Fibroblast of skin of right biceps (primary cell): ENCODE measurements at regions not wholly inside any gene's neighbourhood (a gene's known extent, or its start where the extent isn't known, plus 50 kb on each side); places are given as distances from the start of the nearest gene placed in this dataset.
"Not testable (repeated sequence)": the region's sequence is repeated elsewhere in the genome, so short reads cannot be mapped to it uniquely, and the experiment has no call there.

ENCODE experiments used
- DNase-seq: peaks from one replicate; pipeline ENCODE4 v3.0.0-alpha.2; 2013

DNA sequence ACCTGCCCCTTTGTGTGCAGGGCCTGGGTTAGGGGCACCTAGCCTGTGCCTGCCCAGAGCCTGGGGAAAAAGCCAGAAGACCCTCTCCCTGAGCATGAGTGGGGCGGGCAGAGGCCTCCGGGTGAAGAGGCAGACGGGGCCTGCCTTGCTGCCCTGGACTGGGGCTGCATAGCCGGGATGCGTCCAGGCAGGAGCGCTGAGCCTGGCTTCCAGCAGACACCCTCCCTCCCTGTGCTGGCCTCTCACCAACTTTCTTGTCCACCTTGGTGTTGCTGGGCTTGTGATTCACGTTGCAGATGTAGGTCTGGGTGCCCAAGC, 216.1 kb downstream of the TMEM121 start:
- DNase-seq, result no peak

- not testable (repeated sequence) for DNase-seq
Measured at GRCh38 chr14:105742904-105743701, 216.7 kb downstream of the TMEM121 start.

DNA sequence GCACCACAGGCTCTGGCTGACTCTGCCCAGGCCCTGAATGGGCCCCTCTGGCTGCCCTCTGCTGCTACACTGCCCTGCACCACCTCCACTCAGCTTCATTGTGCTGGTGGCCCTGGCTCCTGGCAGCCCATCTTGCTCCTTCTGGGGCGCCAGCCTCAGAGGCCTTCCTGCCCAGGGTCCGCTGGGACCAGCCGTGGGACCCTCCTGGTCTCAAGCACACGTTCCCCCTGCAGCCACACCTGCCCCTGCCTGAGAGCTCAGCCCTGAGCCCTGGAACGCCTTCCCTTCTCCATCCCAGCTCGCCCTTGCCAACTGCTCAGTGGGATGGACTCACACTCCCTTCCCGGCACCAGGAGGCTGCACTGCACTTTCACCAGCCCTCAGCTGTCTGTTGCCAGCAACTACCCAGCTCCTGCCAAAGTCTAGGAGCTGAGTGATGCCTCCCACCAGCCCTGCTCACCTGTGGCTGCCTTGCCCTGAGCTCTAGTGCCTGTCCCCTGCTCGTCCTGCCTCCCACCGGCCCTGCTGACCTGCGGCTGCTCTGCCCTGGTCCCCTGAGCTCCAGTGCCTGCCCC, 217.9 kb downstream of the TMEM121 start:
- not testable (repeated sequence) for DNase-seq

- DNase-seq, result no peak
Measured at GRCh38 chr14:105745433-105746123, 219.2 kb downstream of the TMEM121 start.

- no peak for DNase-seq
Measured at GRCh38 chr14:105746124-105746514, 219.7 kb downstream of the TMEM121 start.

GRCh38 chr14:105746800-105747502, 220.6 kb downstream of the TMEM121 start:
- DNase-seq, result not testable (repeated sequence)

DNA sequence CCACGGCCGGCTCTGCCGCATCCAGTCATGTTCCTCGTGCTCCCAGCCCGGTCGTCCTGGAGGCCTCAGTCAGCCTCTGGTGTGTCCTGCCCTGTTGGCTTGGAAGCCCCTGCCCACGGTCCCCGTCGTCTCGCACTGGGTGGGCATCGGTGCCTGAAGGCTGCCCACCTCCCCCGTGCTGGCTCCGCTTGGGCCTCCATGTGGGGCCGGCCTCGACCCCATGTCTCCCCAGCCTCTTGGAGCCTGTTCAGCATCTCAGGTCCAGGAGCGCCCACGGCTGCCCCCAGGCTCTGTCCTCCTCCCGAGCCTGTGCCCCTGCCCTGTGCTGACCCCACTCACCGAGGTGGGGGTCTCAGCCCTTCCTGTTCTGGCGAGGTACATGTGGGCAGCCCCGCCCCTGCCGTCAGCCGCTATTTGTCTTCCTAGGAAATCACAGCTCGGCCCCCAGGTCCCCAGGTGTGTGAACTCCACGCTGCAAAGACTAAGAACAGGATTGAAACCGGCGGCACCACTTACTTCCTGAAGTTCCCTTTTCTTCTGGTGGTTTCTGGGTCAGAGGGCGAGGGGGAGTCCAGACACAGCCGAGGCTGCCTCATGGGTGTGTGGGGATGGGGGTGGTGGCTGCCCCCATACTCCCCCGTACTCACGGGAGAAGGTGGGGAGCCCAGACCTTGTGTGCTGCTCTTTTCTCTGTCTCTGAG, 221.3 kb downstream of the TMEM121 start:
- DNase-seq, result not testable (repeated sequence)

DNA sequence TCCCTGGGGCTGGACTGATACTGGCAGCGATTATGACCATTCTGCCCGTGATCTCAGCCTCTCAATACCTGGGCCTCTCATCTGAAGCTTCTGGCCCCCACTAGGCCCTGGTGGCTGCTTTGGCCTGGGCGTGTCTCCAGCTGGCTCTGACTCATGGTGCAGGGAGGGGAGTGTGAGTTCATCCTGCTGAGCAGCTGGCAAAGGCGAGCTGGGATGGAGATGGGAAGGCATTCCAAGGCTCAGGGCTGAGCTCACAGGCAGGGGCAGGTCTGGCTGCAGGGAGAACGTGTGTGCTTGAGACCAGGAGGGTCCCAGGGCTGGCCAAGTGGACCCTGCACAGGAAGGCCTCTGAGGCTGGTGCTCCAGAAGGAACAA, 221.8 kb downstream of the TMEM121 start:
- DNase-seq, result no peak

DNA sequence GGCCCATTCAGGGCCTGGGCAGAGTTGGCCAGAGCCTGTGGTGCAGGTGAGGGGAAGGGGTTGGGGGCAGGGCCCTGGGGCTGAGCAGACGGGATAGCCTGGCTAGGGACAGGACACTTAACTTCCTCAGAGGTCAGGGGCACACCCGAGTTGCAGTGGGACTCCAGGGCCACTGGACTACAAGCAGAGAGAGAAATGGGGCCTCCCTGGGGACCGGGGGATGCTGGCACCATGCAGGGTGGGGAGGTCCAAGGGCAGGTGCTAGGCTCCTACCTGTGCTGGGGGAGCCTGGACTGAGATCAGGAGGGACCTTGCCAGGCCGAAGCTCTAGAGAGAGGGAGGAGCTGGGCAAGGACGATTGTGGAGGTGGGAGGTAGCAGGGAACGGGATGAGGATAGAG, 222.3 kb downstream of the TMEM121 start:
- not testable (repeated sequence) for DNase-seq

- DNase-seq, result not testable (repeated sequence)
Measured at GRCh38 chr14:105749870-105750541, 223.6 kb downstream of the TMEM121 start.

DNA sequence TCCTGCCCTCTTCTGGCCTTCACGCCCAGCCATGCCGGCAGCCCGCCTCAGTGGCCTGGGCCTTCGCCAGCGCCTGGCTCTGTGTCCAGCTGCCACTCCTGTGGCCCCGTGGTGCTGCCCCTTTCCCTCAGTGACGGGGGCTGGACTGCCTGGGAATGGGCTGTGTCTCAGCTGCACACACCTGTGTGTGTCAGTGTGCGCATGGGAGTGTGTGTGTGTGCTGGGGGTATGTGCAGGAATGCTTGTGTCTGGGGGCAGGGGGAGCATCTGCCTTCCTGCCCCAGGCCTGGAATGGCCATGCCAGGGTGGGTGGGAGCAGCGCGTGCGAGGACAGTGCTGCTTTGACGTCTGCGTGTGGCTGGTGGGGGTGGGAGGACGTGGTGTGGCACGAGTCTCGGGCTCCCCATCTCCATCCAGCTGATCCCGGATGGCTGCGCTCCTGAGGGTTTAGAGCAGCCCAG, 224.9 kb downstream of the TMEM121 start:
- not testable (repeated sequence) for DNase-seq

DNA sequence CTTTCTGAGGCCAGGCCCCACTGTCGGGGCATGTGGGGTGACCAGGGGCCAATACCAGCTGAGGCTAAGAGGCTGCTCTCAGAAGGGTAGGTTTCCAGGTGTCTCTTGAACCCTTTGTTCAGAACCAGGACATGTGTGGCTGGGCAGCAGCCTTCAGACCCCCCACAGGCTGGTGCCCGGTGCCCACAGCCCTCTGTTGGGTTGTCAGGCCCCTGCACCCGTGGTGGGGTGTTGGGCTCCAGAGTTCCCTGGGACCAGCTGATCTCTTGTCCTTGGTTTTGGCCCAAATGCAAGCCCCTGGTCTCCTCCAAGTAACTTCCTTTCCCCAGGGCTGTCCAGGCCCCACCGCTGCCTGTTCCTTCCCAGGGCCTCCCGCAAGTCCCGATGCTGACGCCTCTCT, 226.0 kb downstream of the TMEM121 start:
- not testable (repeated sequence) for DNase-seq

DNA sequence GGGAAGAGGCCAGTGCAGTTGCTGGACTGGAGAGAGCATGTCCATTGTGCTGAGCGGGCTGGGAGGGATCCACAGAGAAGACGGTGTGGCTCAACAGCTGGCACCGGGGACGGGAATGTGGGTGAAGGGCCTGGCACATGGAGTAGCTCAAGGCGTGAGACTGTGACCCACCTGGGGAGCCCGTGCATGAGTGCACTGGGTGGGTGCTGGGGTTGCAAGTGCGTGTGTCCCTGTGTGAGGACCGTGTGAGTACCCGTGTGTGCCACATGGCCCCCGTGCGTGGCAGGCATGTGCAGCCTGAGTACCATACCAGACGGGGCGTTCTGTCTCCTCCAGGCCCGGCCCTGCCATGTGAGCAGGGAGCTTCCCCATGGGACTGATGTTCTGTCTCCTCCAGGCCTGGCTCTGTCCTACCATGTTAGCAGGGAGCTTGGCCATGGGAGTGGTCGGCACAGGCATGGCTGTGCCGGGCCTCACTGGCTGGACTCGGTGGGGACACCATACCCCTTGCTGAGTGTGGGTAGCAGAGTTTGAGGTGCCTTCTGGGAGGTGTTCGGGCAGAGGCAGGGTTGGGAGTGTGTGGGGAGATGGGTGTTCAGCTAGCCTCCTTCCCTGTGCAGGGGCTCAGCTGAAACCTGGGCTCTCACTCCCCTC, 234.4 kb downstream of the TMEM121 start:
- DNase-seq, result no peak

- not testable (repeated sequence) for DNase-seq
Measured at GRCh38 chr14:105761345-105761740, 235.0 kb downstream of the TMEM121 start.

GRCh38 chr14:105761842-105762241, 235.5 kb downstream of the TMEM121 start:
- no peak for DNase-seq

DNA sequence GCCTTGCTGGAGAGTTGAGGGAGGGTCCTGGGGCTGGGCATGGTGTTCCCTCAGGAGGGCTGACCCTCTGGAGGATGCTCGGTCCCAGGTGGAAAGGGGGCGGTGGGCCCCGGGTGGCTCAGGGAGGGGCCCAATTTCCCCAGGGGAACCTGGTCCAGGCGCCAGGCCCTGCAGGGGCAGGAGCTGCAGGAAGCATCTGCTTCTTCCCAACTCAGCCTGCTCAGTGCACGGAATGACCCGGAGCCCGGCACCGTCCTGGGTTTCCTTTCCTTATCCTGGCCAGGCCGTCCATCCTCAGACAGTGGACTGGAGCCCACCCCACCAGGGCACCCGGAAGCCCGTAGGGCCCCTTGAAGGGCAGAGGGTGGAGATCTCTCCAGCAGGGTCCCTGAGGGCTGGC, 235.9 kb downstream of the TMEM121 start:
- DNase-seq, result not testable (repeated sequence)

DNA sequence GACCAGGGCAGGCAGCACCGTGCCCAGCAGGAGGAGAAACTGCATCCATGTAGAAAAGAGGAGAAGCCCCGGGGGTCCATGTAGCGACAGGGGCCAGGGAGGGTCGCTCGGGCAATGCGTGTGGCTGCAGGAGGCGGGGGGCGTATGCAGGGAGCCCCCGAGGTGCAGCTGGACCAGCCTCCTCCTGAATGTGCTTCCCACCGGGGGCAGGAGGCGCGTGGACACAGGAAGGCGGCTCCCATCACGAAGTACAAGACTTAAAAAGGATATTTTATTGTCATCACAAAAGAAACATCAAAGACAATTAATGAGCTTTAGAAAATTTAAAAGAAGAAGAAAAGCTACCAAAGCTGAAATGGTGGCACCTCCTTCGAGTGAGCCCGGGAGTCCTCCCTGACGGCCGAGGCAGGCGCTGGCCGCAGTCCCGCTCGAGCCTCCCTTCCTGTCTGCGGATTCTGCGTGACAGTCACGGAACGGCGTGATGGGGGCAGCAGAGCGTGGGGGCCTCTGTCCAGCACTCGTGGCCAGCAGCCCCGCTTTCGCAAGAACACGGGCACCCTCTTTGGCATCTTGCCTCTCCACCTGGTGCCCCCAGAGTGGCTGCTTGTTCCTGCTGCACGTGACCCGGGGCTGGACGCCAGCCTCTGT, 238.0 kb downstream of the TMEM121 start:
- not testable (repeated sequence) for DNase-seq

- not testable (repeated sequence) for DNase-seq
Measured at GRCh38 chr14:105765072-105765825, 238.9 kb downstream of the TMEM121 start.

GRCh38 chr14:105765893-105766614, 239.7 kb downstream of the TMEM121 start:
- no peak for DNase-seq

DNA sequence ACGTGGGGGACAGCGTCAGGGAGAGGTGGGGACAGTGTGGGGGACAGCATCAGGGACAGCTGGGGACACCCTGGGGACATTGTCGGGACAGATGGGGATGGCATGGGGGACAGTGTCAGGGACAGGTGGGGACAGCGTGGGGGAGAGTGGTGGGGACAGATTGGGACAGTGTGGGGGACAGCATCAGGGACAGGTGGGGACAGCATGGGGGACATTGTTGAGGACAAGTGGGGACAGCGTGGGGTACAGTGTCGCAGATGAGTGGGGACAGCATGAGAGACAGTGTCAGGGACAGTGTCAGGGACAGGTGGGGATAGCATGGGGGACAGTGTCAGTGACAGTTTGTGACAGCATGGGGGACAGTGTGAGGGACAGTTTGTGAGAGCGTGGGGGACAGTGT, 240.9 kb downstream of the TMEM121 start:
- DNase-seq, result no peak
